DND-41 (cell line): ENCODE measurements at regions not wholly inside any gene's neighbourhood (a gene's known extent, or its start where the extent isn't known, plus 50 kb on each side); places are given as distances from the start of the nearest gene placed in this dataset.

Experiments used
- CTCF ChIP-seq: IDR thresholded peaks from 2 replicates; pipeline ENCODE4 v1.5.1; 2012; ENCODE audit warnings: borderline replicate concordance, low read length, moderate library complexity, mild to moderate bottlenecking; ENCODE audit not compliant: poor library complexity, severe bottlenecking; ENCODE audit errors: extremely low read depth
- EZH2 ChIP-seq: IDR thresholded peaks from 3 replicates; pipeline ENCODE4 v1.6.1; 2012; ENCODE audit warnings: borderline replicate concordance, low read depth, mild to moderate bottlenecking, moderate library complexity, low read length, inconsistent platforms; ENCODE audit not compliant: severe bottlenecking

- no peak for TF ChIP-seq CTCF
- TF ChIP-seq EZH2 = no peak
These were observed 51.8 kb upstream of the FBRSL1 start for GRCh38 chr12:132437943-132438700.
